ENCODE measurements at regions not wholly inside any gene's neighbourhood (a gene's known extent, or its start where the extent isn't known, plus 50 kb on each side); places are given as distances from the start of the nearest gene placed in this dataset.

GRCh38 chr10:43905512-43906236, 257.0 kb upstream of the ZNF32 start:
- no peak for TF ChIP-seq EZH2 (optimal IDR thresholded peaks at IDR 0.05; ENCODE audit: low read depth, low read length)
- TF ChIP-seq CTCF (IDR thresholded peaks at IDR 0.05; ENCODE audit: low read length): no peak
- no peak for TF ChIP-seq EZH2phosphoT487 (IDR thresholded peaks at IDR 0.05; ENCODE audit: low read length)
